Adrenal gland (tissue), 9 donors: ENCODE measurements at regions not wholly inside any gene's neighbourhood (a gene's known extent, or its start where the extent isn't known, plus 50 kb on each side); places are given as distances from the start of the nearest gene placed in this dataset.

Experiments
- DNase-seq, 7 donors: peaks; one replicate each; pipeline ENCODE4 v3.0.0-alpha.2; 2019 to 2020
- H3K27ac ChIP-seq, 5 donors: fragments of 200-600 bp; sonication (generic) in 4 of 5; 1 replicate in 3 of 5; 2 replicates in 2 of 5; pipeline versions ENCODE4 v1.5.1 to v1.8.0; 2016 to 2020; ENCODE audit warnings: mild to moderate bottlenecking in 1 of 5
- H3K27me3 ChIP-seq: fragments of 200-600 bp; 2 replicates; pipeline ENCODE4 v1.8.0; 2021
- H3K36me3 ChIP-seq, 2 donors: fragments of 200-600 bp; replicated peaks in 1 of 2; 1 replicate in 1 of 2; 2 replicates in 1 of 2; pipeline versions ENCODE4 v1.5.1 to v1.8.0; 2018 to 2022
- H3K4me1 ChIP-seq, 2 donors: fragments of 200-600 bp; replicated peaks in 1 of 2; 1 replicate in 1 of 2; 2 replicates in 1 of 2; pipeline versions ENCODE4 v1.5.1 to v1.8.0; 2018 to 2021
- H3K4me3 ChIP-seq, 4 donors: fragments of 200-600 bp; sonication (generic) in 3 of 4; one replicate each; pipeline ENCODE4 v1.5.1; 2016 to 2018
- H3K9me3 ChIP-seq, 3 donors: fragments of 200-600 bp; sonication (generic) in 1 of 3; replicated peaks in 1 of 3; 1 replicate in 2 of 3; 2 replicates in 1 of 3; pipeline versions ENCODE4 v1.5.1 to v1.8.0; 2016 to 2021
- POLR2A ChIP-seq, 2 donors: fragments of 450-650 bp; IDR thresholded peaks; one replicate each; pipeline ENCODE4 v1.6.1; 2017; ENCODE audit warnings: antibody characterized with exemption in 2 of 2, mild to moderate bottlenecking in 2 of 2, moderate library complexity in 1 of 2
- WGBS, 4 donors: extraction: QIAGEN DNeasy Blood & Tissue Kit in 2 of 4; methylation state at CpG; one replicate each; pipeline versions ENCODE4 v1.1.5 to v1.1.7; 2013 to 2017; 5-methylcytosine and 5-hydroxymethylcytosine counted together
- intact Hi-C, 2 donors: fragments of 100-400 bp; cut with DNase I; formaldehyde crosslinking; loops; one replicate each; pipeline versions ENCODE4 v1.14.1 to v1.15.0; 2022 to 2023
- TF ChIP-seq, protein P1 (sequence below), 6 experiments: fragments of 450-650 bp in 4 of 6; fragments of 200-600 bp in 2 of 6; sonication (generic) in 1 of 6; IDR thresholded peaks; 1 replicate in 5 of 6; 2 replicates in 1 of 6; pipeline versions ENCODE4 v1.5.1 to v1.8.0; 2016 to 2021; ENCODE audit warnings: antibody characterized with exemption in 6 of 6, mild to moderate bottlenecking in 2 of 6, moderate library complexity in 1 of 6
- donor health status: healthy with polysubstance abuse.
- donor health status: Bipolar disorder and iron deficiency.
- donor health status: DM: yes; HTN: yes; CAD: no.
- donor health status: DM: no; HTN: no; CAD: no.
- donor health status: DM: no; HTN: no; CAD: no.

DNA sequence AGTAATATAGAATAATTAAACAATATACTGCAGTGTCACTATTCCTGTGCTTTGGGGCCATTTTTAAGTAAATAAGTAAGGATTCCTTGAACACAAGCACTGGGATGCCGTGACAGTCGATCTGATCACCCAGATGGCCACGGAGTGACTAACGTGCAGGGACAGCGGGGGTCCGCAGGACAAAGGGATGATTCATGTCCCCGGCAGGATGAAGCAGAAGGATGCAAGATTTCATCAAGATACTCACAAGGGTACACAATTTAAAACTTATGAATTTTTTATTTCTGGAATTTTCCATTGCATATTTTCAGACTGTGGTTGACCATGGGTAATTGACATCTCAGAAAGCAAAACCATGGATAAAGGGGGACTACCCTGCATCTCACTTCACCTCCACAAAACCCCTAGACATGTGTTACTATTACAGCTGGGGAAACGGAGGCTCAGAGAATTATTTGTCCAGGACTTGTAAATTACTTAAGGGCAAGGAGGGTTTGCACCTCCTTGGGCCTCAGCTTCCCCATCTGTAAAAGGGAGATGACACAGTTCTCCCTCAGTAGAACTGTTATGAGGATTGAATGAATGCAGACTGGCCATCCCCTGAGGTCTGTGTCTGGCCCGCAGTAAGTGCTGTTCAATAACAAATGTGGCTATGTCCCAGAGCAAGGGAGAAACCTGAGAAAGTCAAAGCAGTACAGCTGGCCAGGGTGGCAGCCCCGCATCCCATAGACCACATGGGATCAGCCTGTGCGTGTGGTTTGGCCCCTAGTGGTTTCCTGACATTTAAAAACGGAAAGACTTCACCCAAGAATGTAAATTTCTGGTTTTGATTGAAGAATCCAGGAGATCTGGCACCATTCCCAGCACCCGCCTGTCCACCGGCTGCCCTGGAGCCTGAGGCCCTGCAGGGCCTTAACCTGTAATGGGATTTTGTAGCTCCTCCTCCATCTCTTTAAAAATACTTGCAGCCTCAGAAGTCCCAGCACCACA, 235.5 kb downstream of the BMP7 start:
- Histone ChIP-seq H3K9me3 (no peaks in the 10 kb centered on the region), H3K36me3 (no peaks in the 10 kb centered on the region), H3K4me1 (no peaks in the 10 kb centered on the region), H3K27ac (no peak overlapping the region), H3K27me3 (no peaks in the 10 kb centered on the region), H3K4me3 (no peak overlapping the region)
- 56 to 64% (median 61%) methylated on average over 14 of the region's 14 CpGs for WGBS, 4 donors
- TF ChIP-seq POLR2A (IDR thresholded peaks at IDR 0.05), result no peak
- TF ChIP-seq, protein P1, sequence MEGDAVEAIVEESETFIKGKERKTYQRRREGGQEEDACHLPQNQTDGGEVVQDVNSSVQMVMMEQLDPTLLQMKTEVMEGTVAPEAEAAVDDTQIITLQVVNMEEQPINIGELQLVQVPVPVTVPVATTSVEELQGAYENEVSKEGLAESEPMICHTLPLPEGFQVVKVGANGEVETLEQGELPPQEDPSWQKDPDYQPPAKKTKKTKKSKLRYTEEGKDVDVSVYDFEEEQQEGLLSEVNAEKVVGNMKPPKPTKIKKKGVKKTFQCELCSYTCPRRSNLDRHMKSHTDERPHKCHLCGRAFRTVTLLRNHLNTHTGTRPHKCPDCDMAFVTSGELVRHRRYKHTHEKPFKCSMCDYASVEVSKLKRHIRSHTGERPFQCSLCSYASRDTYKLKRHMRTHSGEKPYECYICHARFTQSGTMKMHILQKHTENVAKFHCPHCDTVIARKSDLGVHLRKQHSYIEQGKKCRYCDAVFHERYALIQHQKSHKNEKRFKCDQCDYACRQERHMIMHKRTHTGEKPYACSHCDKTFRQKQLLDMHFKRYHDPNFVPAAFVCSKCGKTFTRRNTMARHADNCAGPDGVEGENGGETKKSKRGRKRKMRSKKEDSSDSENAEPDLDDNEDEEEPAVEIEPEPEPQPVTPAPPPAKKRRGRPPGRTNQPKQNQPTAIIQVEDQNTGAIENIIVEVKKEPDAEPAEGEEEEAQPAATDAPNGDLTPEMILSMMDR (IDR thresholded peaks at IDR 0.05), result no peak
- intact Hi-C loops, result no loop called here
- no peak for DNase-seq

GRCh38 chr20:57031867-57032355, 234.5 kb downstream of the BMP7 start:
- no peaks in the 10 kb centered on the region for H3K36me3 ChIP-seq

DNA sequence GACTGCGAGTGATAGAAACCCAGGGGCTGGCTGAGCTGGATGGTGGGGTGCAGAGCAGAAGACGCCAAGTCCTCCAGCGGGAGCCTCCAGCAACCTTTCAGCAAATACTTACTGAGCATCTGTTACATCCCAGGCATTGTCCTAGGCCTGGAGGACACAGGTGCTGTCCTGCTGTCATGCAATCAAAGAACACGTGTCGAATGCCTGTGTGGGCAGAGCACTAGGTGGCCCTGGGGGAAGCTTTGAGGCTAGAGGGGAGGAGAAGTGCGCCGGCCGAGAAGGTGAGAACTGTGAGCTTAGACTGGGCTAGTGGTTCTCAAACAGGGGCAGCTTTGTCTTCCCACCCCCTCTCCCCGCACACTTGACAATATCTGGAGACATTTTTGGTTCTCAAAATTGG, 233.6 kb downstream of the BMP7 start:
- no peak for DNase-seq
- H3K9me3 ChIP-seq, result no peaks in the 10 kb centered on the region
- H3K4me3 ChIP-seq, result no peak overlapping the region
- no peak overlapping the region for H3K27ac ChIP-seq
- no peaks in the 10 kb centered on the region for H3K27me3 ChIP-seq
- H3K36me3 ChIP-seq, result no peaks in the 10 kb centered on the region
- no peaks in the 10 kb centered on the region for H3K4me1 ChIP-seq
- TF ChIP-seq, protein P1 (IDR thresholded peaks at IDR 0.05), result no peak
- TF ChIP-seq POLR2A (IDR thresholded peaks at IDR 0.05), result no peak
- intact Hi-C loops, result no loop called here
- 67 to 74% (median 71%) methylated on average over 8 to 9 of the region's 9 CpGs for WGBS, 4 donors

More at GRCh38 chr20:57031867-57032355, 234.5 kb downstream of the BMP7 start:
- H3K27ac ChIP-seq, result no peak overlapping the region
- H3K4me1 ChIP-seq, result no peaks in the 10 kb centered on the region
- no peaks in the 10 kb centered on the region for H3K27me3 ChIP-seq
- no peak overlapping the region for H3K4me3 ChIP-seq
- TF ChIP-seq POLR2A (IDR thresholded peaks at IDR 0.05), result no peak
- TF ChIP-seq, protein P1 (IDR thresholded peaks at IDR 0.05), result no peak
- DNase-seq, result no peak
- no peaks in the 10 kb centered on the region for H3K9me3 ChIP-seq
- 56 to 69% (median 58%) methylated on average over 2 of the region's 2 CpGs for WGBS, 4 donors
- intact Hi-C loops, result no loop called here

GRCh38 chr20:57034001-57034400, 232.4 kb downstream of the BMP7 start:
- no peaks in the 10 kb centered on the region for H3K36me3 ChIP-seq
- TF ChIP-seq, protein P1 (IDR thresholded peaks at IDR 0.05), result no peak
- no peak for TF ChIP-seq POLR2A (IDR thresholded peaks at IDR 0.05)
- WGBS, 4 donors, result 67 to 76% (median 75%) methylated on average over 5 of the region's 5 CpGs
- H3K27ac ChIP-seq, result no peak overlapping the region
- no peak overlapping the region for H3K4me3 ChIP-seq
- intact Hi-C loops, result no loop called here
- no peaks in the 10 kb centered on the region for H3K9me3 ChIP-seq
- no peak for DNase-seq
- no peaks in the 10 kb centered on the region for H3K4me1 ChIP-seq
- H3K27me3 ChIP-seq, result no peaks in the 10 kb centered on the region
